NCI-H510A treated with DMSO at 0.1 percent for 48 hours (cell line): ENCODE measurements at regions not wholly inside any gene's neighbourhood (a gene's known extent, or its start where the extent isn't known, plus 50 kb on each side); places are given as distances from the start of the nearest gene placed in this dataset.

Experiments used
- DNase-seq: peaks from one replicate; lab custom pipeline; 2025; lab: John Stamatoyannopoulos, UW

GRCh38 chr2:12930391-12930790 lies 213.7 kb downstream of the TRIB2 start:
- DNase-seq: no peak

DNA sequence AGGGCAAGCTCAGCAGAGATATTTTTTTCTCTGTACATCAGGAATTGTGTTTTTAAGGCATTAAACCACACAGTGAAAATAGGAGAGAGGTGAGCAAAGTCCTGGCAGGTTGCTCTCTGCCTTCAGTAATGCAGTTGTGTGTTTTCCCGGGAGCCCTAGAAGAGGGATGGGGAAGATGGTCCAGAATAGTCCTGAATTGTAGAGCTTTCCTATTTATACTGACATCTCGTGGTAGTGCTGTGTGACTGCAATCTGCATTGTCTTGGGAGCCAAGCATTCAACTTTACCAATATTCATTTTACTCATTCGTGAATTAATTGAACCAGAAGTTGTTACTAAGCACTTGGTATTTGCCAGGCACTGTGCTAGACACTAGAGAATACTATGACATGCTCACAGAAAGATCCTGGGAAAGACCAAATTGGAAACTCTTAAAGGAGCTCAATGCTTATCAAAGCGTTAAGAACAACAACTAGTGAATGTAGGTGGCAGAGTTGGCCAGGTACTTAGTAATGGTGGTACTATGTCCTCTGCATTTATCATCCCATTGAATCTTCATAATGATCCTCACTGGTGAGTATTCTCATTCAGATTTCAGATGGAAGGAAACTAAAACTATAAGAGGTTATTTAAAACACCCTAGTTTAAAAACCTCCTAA lies 214.6 kb downstream of the TRIB2 start:
- peak; percentile 21 for DNase-seq

DNA sequence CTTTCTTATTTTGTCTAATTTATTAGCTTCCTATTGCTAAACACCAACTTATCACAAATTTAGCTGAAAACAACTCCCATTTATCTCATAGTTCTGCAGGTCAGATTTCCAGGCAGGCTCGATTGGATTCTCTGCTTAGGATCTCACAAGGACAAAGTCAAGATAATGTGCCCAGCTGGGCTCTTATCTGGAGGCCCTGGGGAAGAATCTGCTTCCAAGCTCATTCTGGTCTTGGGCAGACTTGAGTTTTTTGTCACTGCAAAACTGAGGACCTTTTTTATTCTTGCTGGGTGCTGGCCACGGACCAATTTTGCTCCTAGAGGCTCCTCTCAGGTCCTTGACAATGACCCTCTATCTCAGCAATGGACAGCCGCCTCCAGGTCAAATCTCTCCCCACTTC lies 215.5 kb downstream of the TRIB2 start:
- DNase-seq: no peak

- no peak for DNase-seq
Observed at GRCh38 chr2:12934146-12934756, 217.5 kb downstream of the TRIB2 start.

DNA sequence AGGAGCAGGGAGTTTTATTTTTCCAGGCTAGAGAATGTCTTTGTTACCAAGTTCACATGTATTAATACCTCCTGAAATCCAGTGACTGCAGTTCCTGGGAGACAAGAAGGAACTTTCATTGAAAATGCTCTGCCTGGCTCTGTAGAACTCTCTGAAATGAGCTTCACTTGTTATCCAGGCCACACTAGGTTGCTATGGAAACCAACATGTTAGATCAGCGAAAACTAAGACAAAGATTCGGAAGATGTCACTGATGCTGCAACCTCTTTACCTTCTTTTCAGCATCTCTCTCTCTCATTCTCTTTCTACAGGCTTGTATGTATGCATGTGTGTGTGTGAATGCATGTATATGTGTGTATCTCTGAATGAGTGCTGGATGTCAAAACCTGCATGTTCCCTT lies 218.5 kb downstream of the TRIB2 start:
- no peak for DNase-seq

- no peak for DNase-seq
Observed at GRCh38 chr2:12935796-12936195, 219.1 kb downstream of the TRIB2 start.

DNA sequence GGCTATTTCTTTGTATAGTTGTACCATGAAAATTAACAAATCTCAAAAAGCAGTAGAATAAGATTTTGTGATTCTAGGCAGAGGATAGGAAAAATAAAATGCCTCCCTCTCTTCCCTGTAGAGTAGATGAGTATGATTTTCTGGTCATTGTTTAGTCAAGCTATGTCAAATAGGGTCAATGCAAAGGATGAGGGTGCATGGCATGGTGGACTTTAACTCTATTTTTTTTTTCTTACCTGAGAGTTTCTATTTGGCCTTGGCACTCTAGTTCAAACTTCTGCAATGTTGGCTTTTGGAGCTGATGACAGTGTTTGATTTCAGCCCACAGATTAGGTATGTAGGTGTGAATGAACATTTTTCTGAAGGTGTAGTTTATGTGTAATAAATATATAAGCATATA lies 224.5 kb downstream of the TRIB2 start:
- no peak for DNase-seq

DNA sequence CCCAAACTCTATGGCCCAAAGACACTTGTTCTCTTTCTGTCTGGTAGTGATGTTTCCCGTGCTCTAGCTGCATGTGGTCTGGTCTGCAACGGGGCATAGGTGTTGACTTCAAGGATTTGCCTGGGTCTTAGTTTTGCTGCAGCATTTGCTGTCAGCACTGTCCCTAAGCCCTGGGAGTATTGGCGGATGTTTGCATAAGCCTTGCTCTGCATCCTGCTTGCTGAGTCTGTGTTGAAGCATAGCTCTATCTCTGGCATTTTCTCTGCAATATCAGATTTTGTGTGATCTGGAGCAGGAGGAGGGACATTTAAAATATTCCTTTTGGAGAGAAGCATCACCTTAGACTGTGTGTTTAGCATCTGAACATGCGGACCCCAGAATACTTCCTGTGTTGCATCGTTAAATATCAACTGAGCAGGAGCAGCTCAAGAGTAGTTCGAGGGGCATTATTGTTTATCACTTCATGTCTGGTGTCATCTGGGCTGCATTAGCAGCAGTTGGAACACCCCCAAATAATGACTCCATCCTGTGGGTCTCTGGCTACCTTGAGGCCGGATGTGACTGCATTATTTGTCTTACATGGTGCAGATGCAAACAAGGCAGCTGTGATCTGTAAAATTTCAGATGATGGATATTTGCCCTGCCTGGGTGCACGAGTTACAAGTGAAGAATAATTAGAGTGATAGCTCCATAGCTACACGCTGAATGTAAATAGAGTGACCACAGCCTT lies 231.7 kb downstream of the TRIB2 start:
- DNase-seq: no peak

DNA sequence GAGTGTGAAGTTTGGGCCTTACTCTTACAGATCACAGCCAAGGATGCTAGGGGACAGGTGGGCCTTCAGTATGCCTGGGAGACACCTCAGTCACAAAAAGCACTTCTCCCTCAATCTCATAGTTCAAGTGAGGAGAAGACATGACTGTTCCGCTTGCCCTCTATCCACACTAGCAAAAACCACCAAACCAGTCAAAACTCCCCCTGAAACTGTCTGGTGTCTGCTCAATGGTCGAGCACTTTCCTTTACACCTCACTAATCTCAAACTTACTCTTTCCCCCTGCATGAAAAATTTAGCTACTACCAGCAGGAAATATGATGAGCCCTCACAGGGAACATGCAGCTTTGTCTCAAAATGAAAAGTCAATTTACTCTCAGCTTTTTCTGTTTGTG lies 232.2 kb downstream of the TRIB2 start:
- DNase-seq: no peak

GRCh38 chr2:12949406-12949805 lies 232.7 kb downstream of the TRIB2 start:
- no peak for DNase-seq

GRCh38 chr2:12950174-12950573 lies 233.4 kb downstream of the TRIB2 start:
- DNase-seq: no peak

DNA sequence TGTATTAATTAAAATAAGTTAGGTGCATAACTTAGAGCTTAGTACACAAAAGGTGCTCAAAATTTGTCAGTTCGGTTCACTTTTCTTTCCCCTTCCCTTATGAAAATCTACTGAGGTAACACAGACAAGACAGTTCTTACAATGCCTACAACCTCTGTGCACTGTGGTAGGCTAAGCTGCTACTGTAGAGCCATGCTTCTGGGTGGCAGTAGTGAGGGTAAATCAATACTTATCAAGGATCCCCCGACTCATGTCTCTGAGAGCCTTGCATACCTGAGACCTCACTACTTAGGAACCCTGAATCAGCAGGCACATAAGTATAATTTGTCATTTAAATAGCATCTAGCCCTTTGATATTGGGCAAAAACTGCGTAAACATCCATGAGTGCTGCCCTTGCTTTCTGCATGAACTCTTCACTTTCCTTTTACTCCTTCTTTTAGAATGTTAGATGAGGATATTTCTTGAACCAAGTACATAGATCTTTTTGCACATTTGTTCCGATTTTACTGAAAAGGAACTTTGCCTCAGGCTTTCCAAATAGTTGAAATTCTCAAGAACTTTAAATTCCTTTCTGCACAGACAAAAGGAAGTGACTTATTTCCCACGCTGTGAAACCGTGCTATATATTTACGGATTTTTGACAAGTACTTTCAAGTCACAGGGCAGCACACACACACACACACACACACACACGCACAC lies 234.4 kb downstream of the TRIB2 start:
- DNase-seq: no peak

DNA sequence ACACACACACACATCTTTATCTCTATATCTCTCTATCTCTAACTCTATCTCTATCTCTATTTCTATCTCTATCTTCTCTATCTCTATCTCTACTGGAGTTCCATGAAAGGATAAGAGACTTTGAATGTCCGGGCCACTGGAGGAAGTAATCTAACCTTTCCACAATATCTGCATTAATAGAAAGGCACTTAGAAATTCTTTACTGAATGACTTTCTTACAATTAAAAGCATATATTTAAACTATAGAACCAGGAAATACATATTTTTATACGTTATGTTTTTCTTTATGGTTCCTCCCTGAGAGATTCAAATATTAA lies 234.9 kb downstream of the TRIB2 start:
- no peak for DNase-seq

DNA sequence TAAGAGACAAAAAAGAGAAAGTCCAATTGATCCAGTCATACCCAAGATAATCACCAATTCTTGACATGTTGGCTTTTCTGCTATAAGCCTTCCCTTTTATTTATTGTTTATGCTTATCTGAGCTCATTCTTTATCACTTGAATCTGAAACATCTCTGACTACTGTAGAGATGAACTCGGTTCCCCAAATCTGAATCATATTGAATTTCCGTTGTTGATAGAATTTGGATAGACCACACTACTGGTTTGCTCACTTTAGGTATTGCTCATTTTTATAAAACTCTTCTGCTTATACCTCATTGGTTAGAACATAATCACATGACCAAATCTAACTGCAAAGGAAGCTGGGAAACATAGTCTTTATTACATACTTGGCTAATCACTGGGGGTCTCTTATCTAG lies 236.9 kb downstream of the TRIB2 start:
- no peak for DNase-seq

- no peak for DNase-seq
Observed at GRCh38 chr2:12955864-12956263, 239.1 kb downstream of the TRIB2 start.

DNA sequence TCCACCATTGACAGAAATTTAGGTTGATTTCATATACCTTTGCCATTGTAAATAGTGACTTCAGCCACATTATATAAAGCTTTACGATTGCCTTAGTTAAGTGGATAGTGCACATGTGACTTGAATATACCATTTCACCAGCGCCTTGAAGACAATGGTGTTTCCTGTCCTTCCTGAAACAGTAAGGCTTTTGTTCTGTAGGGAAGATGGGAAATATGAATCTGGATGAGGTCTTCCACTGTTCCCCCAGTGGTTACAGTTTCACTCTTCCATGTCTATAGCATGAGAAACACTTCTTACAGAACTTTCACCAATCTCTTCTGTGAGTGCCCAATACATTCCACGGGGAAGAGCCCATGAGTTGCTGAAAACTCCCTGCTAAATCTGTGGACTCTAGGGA lies 240.5 kb downstream of the TRIB2 start:
- no peak for DNase-seq

DNA sequence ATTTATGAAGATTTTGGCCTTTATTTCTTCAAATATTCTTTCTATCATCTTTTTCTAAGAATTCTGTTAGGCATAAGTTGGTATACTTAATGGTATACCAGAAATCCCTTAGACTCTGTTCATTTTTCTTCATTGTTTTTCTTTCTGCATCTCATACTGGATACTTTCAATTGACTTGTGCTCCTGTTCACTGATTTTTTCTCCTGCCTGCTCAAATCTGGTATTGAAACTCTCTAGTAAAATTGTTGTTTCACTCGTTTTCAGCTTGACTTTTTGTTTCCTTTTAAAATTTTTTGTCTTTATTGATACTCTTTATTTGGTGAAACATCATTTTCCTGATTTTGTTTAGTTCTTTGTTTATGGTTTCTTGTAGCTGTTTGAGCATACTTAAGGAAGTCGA lies 243.2 kb downstream of the TRIB2 start:
- no peak for DNase-seq

DNA sequence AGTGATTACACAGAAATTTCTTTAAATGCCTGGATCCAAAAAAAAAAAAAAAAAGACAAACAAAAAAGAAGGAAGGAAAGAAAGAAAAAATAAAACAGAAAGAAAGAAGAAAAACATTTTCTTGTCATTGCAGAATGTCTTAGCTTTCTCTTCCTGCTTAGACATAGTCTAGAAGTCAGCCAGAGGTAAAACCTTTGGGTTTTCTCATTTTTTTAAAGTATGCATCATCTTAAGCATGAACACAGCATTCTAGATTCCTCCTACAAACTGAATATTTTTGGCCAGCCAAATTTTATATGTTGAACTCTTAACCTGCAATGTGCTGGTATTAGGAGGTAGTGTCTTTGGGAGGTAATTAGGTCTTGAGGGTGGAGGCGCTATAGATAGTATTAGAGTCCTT lies 243.9 kb downstream of the TRIB2 start:
- DNase-seq: no peak

- no peak for DNase-seq
Observed at GRCh38 chr2:12964904-12965539, 248.3 kb downstream of the TRIB2 start.

- DNase-seq: no peak
Observed at GRCh38 chr2:12965540-12966269, 249.0 kb downstream of the TRIB2 start.

DNA sequence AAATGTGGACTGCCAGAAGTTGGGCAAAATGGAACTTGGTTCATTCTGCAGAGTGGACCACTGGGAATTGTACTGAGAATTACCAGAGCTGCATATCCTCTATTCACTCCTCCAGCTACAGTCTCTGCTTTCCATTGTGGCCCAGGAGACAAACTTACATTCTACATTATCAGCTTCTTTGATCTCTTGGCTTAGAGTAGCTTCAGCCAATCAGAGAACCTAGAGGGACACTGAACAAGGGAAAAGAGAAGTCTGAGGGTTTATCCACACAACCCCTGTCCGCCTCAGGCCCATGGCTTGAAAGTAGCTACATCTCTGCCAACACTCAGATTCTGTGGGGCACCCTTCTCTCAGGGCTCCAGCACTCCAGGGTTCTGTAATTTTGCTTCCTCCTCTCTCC lies 251.1 kb downstream of the TRIB2 start:
- no peak for DNase-seq

DNA sequence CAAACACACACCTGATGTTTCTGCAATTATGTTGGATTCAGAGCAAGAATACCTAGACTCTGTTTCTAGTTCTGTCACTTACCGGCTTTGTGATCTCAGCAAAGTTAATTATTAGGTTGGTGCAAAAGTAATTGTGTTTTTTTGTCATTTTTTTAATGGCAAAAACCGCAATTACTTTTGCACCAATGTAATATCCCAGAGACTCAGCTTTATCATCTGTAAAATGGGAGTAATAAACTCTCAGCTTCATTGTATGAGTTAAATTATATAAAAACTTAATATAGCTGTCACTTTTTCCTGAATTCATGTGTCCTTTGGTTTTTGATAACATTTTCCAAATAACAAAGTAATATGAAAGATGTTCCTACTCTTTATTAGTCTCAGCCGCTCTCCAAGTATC lies 251.7 kb downstream of the TRIB2 start:
- no peak for DNase-seq
